ENCODE measurements at regions not wholly inside any gene's neighbourhood (a gene's known extent, or its start where the extent isn't known, plus 50 kb on each side); places are given as distances from the start of the nearest gene placed in this dataset.

DNA sequence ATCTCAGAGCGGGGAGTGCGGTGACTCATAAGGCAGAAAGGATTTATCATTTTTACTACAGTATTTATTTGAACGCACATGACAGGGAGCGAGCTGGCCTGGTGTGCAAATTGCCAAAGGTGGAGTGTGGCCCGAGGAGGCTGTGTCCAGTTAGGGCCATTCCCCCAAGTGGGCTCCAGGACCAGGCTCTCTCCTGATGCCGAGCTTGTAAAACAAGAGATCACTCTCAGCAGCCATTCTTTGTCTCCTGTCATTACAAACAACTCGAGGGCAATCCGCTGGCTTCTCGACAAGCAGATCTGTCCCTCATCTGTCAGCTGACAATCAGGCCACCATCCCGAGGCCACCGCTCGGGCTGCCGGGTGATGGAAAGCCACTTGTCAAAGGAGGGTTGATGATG lies 418.9 kb downstream of the ZNF536 start:
- Mint-ChIP-seq H3K27ac (no peak overlapping the region), H3K4me3 (no peak overlapping the region), H3K27me3 (ENCODE audit: insufficient read depth, low read depth, poor library complexity) (peaks cover 6% of the 10 kb centered on the region), H3K4me1 (no peaks in the 10 kb centered on the region), H3K9me3 (peaks cover 30% of the 10 kb centered on the region), H3K36me3 (ENCODE audit: low read depth) (peaks cover 14% of the 10 kb centered on the region)
- TF ChIP-seq NANOG (IDR thresholded peaks at IDR 0.05; ENCODE audit: borderline replicate concordance) (no peak), POLR2AphosphoS5 (IDR thresholded peaks at IDR 0.05; ENCODE audit: low read depth) (no peak), EZH2phosphoT487 (IDR thresholded peaks at IDR 0.05; ENCODE audit: unreplicated experiment) (no peak), ZNF114 (CRISPR knock-in tag; IDR thresholded peaks at IDR 0.05) (no peak), EZH2 (IDR thresholded peaks at IDR 0.05; ENCODE audit: low read depth, unreplicated experiment) (no peak), CREB1 (CRISPR knock-in tag; IDR thresholded peaks at IDR 0.05; ENCODE audit: low read depth) (no peak), ZNF331 (CRISPR knock-in tag; IDR thresholded peaks at IDR 0.05; ENCODE audit: low read depth) (no peak), JUNB (IDR thresholded peaks at IDR 0.05; ENCODE audit: unreplicated experiment) (no peak), STAT1 (IDR thresholded peaks at IDR 0.05; ENCODE audit: unreplicated experiment) (no peak), REST (IDR thresholded peaks at IDR 0.05; ENCODE audit: unreplicated experiment) (no peak), CTCF (conservative IDR thresholded peaks at IDR 0.05; ENCODE audit: low read depth in 2 of 2) (no peak)
- TF ChIP-seq, protein P1, sequence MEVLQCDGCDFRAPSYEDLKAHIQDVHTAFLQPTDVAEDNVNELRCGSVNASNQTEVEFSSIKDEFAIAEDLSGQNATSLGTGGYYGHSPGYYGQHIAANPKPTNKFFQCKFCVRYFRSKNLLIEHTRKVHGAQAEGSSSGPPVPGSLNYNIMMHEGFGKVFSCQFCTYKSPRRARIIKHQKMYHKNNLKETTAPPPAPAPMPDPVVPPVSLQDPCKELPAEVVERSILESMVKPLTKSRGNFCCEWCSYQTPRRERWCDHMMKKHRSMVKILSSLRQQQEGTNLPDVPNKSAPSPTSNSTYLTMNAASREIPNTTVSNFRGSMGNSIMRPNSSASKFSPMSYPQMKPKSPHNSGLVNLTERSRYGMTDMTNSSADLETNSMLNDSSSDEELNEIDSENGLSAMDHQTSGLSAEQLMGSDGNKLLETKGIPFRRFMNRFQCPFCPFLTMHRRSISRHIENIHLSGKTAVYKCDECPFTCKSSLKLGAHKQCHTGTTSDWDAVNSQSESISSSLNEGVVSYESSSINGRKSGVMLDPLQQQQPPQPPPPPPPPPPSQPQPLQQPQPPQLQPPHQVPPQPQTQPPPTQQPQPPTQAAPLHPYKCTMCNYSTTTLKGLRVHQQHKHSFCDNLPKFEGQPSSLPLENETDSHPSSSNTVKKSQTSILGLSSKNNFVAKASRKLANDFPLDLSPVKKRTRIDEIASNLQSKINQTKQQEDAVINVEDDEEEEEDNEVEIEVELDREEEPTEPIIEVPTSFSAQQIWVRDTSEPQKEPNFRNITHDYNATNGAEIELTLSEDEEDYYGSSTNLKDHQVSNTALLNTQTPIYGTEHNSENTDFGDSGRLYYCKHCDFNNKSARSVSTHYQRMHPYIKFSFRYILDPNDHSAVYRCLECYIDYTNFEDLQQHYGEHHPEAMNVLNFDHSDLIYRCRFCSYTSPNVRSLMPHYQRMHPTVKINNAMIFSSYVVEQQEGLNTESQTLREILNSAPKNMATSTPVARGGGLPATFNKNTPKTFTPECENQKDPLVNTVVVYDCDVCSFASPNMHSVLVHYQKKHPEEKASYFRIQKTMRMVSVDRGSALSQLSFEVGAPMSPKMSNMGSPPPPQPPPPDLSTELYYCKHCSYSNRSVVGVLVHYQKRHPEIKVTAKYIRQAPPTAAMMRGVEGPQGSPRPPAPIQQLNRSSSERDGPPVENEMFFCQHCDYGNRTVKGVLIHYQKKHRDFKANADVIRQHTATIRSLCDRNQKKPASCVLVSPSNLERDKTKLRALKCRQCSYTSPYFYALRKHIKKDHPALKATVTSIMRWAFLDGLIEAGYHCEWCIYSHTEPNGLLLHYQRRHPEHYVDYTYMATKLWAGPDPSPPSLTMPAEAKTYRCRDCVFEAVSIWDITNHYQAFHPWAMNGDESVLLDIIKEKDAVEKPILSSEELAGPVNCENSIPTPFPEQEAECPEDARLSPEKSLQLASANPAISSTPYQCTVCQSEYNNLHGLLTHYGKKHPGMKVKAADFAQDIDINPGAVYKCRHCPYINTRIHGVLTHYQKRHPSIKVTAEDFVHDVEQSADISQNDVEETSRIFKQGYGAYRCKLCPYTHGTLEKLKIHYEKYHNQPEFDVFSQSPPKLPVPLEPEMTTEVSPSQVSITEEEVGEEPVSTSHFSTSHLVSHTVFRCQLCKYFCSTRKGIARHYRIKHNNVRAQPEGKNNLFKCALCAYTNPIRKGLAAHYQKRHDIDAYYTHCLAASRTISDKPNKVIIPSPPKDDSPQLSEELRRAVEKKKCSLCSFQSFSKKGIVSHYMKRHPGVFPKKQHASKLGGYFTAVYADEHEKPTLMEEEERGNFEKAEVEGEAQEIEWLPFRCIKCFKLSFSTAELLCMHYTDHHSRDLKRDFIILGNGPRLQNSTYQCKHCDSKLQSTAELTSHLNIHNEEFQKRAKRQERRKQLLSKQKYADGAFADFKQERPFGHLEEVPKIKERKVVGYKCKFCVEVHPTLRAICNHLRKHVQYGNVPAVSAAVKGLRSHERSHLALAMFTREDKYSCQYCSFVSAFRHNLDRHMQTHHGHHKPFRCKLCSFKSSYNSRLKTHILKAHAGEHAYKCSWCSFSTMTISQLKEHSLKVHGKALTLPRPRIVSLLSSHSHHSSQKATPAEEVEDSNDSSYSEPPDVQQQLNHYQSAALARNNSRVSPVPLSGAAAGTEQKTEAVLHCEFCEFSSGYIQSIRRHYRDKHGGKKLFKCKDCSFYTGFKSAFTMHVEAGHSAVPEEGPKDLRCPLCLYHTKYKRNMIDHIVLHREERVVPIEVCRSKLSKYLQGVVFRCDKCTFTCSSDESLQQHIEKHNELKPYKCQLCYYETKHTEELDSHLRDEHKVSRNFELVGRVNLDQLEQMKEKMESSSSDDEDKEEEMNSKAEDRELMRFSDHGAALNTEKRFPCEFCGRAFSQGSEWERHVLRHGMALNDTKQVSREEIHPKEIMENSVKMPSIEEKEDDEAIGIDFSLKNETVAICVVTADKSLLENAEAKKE (CRISPR knock-in tag; IDR thresholded peaks at IDR 0.05): no peak
- TF ChIP-seq, protein P2, sequence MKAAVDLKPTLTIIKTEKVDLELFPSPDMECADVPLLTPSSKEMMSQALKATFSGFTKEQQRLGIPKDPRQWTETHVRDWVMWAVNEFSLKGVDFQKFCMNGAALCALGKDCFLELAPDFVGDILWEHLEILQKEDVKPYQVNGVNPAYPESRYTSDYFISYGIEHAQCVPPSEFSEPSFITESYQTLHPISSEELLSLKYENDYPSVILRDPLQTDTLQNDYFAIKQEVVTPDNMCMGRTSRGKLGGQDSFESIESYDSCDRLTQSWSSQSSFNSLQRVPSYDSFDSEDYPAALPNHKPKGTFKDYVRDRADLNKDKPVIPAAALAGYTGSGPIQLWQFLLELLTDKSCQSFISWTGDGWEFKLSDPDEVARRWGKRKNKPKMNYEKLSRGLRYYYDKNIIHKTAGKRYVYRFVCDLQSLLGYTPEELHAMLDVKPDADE (IDR thresholded peaks at IDR 0.05): no peak
- Histone ChIP-seq H3K36me3 (ENCODE audit: insufficient read depth) (no peaks in the 10 kb centered on the region), H3K4me2 (no peak overlapping the region), H3K4me1 (ENCODE audit: insufficient read depth) (no peaks in the 10 kb centered on the region), H3K9me2 (ENCODE audit: insufficient read depth) (no peaks in the 10 kb centered on the region), H3K27ac (ENCODE audit: low read depth) (no peak overlapping the region), H2AFZ (no peak overlapping the region), H3F3A (replicated peaks; ENCODE audit: low read depth) (no peaks in the 10 kb centered on the region), H3K79me2 (replicated peaks; ENCODE audit: insufficient read depth) (no peaks in the 10 kb centered on the region), H3K27me3 (ENCODE audit: insufficient read depth) (no peaks in the 10 kb centered on the region), H4K20me1 (replicated peaks; ENCODE audit: insufficient read depth) (no peaks in the 10 kb centered on the region), H3K4me3 (no peak overlapping the region)
- DNase-seq (ENCODE audit: low spot score) (no peak), ATAC-seq (no peak)
